SJCRH30 (cell line): ENCODE measurements at regions not wholly inside any gene's neighbourhood (a gene's known extent, or its start where the extent isn't known, plus 50 kb on each side); places are given as distances from the start of the nearest gene placed in this dataset.

Experiments used
- DNase-seq, 2 experiments: peaks; one replicate each; pipeline ENCODE4 v3.0.0-alpha.2; 2015 to 2020
- H3K27ac ChIP-seq: fragments of 250-450 bp; sonication (Bioruptor Pico); 2 replicates; pipeline ENCODE4 v1.5.1; 2020; ENCODE audit warnings: mild to moderate bottlenecking, moderate library complexity
- H3K27me3 ChIP-seq: fragments of 250-450 bp; sonication (Bioruptor Pico); 2 replicates; pipeline ENCODE4 v1.5.1; 2020; ENCODE audit warnings: mild to moderate bottlenecking, moderate library complexity
- H3K36me3 ChIP-seq: fragments of 250-450 bp; sonication (Bioruptor Pico); 2 replicates; pipeline ENCODE4 v1.5.1; 2020; ENCODE audit warnings: mild to moderate bottlenecking, moderate library complexity
- H3K4me1 ChIP-seq: fragments of 250-450 bp; sonication (Bioruptor Pico); 2 replicates; pipeline ENCODE4 v1.5.1; 2020; ENCODE audit warnings: mild to moderate bottlenecking, moderate library complexity
- H3K4me3 ChIP-seq: fragments of 250-450 bp; sonication (Bioruptor Pico); 2 replicates; pipeline ENCODE4 v1.5.1; 2020; ENCODE audit warnings: mild to moderate bottlenecking, moderate library complexity
- H3K9me3 ChIP-seq: fragments of 250-450 bp; sonication (Bioruptor Pico); replicated peaks from 2 replicates; pipeline ENCODE4 v1.5.1; 2020; ENCODE audit warnings: mild to moderate bottlenecking, moderate library complexity

- Histone ChIP-seq H3K27ac (no peak overlapping the region), H3K4me3 (no peak overlapping the region), H3K4me1 (peaks cover 5% of the 10 kb centered on the region), H3K9me3 (no peaks in the 10 kb centered on the region), H3K36me3 (no peaks in the 10 kb centered on the region), H3K27me3 (no peaks in the 10 kb centered on the region)
- DNase-seq, result no peak
These were observed 444.6 kb upstream of the CCDC196 start for GRCh38 chr14:66041582-66041981.

GRCh38 chr14:66043921-66044320, 442.2 kb upstream of the CCDC196 start:
- no peak for DNase-seq
- no peak overlapping the region for H3K27ac ChIP-seq

GRCh38 chr14:66045572-66046021, 440.6 kb upstream of the CCDC196 start:
- H3K4me3 ChIP-seq, result peak overlapping the region; percentile 22
- H3K27me3 ChIP-seq, result no peaks in the 10 kb centered on the region; the same call in 1 of the 2 replicates
- no peaks in the 10 kb centered on the region for H3K36me3 ChIP-seq
- H3K27ac ChIP-seq, result no peak overlapping the region
- peaks cover 5% of the 10 kb centered on the region for H3K4me1 ChIP-seq
- no peaks in the 10 kb centered on the region for H3K9me3 ChIP-seq
- peak; percentile 4 to 9 for DNase-seq

More at GRCh38 chr14:66043921-66044320, 442.2 kb upstream of the CCDC196 start:
- Histone ChIP-seq H3K36me3 (no peaks in the 10 kb centered on the region), H3K27me3 (no peaks in the 10 kb centered on the region), H3K9me3 (no peaks in the 10 kb centered on the region), H3K4me1 (peaks cover 5% of the 10 kb centered on the region), H3K4me3 (no peak overlapping the region)

DNA sequence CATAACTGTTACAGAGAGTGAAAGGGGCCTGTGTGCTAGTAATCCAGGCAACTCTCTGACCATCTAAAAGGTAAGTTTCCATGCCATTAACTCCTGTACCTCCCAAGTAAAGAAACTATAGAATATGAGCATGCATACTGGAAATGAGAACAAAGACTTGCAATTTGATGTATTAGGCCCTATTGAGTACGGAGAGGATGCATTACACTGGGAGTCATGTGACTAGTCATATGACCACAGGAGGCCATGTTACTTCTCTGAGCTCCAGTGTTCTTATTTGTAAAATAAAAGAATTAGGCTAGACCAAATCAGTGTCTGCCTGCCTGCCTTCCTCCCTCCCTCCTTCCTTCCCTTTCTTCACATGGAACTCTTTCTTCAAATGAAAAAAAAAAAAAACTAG, 440.1 kb upstream of the CCDC196 start:
- DNase-seq, result peak in 1 of 2 experiments; percentile 40
- Histone ChIP-seq H3K27ac (no peak overlapping the region), H3K27me3 (no peaks in the 10 kb centered on the region; the same call in 1 of the 2 replicates), H3K36me3 (no peaks in the 10 kb centered on the region), H3K4me3 (peak overlapping the region; percentile 22), H3K4me1 (peaks cover 5% of the 10 kb centered on the region), H3K9me3 (no peaks in the 10 kb centered on the region)

DNA sequence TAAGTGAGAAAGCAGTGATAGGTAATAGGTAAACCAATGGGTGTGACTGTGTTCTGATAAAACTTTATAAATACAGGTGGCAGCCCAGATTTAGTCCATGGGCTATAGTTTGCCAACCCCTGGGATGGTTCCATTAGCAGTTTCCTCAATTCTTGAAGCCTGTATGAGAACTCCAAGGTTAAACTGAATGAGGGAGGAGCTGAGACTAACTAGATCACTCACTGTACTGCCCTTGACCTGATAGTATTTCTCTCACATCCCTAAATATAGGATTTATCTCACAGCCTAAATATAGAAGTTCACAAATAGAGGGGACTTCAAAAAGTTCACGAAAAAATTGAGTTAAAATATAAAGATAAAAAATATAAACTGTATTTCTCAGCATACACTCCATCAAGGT, 439.6 kb upstream of the CCDC196 start:
- H3K27ac ChIP-seq, result no peak overlapping the region
- DNase-seq, result no peak

GRCh38 chr14:66056268-66056907, 429.8 kb upstream of the CCDC196 start:
- Histone ChIP-seq H3K4me1 (no peaks in the 10 kb centered on the region), H3K36me3 (no peaks in the 10 kb centered on the region), H3K27ac (no peak overlapping the region), H3K27me3 (no peaks in the 10 kb centered on the region; the same call in 1 of the 2 replicates), H3K9me3 (no peaks in the 10 kb centered on the region), H3K4me3 (no peak overlapping the region)
- no peak for DNase-seq

More for the DNA sequence above, 439.6 kb upstream of the CCDC196 start:
- H3K36me3 ChIP-seq, result no peaks in the 10 kb centered on the region
- H3K9me3 ChIP-seq, result no peaks in the 10 kb centered on the region
- H3K4me1 ChIP-seq, result peaks cover 5% of the 10 kb centered on the region
- no peaks in the 10 kb centered on the region; the same call in 1 of the 2 replicates for H3K27me3 ChIP-seq
- no peak overlapping the region for H3K4me3 ChIP-seq

DNA sequence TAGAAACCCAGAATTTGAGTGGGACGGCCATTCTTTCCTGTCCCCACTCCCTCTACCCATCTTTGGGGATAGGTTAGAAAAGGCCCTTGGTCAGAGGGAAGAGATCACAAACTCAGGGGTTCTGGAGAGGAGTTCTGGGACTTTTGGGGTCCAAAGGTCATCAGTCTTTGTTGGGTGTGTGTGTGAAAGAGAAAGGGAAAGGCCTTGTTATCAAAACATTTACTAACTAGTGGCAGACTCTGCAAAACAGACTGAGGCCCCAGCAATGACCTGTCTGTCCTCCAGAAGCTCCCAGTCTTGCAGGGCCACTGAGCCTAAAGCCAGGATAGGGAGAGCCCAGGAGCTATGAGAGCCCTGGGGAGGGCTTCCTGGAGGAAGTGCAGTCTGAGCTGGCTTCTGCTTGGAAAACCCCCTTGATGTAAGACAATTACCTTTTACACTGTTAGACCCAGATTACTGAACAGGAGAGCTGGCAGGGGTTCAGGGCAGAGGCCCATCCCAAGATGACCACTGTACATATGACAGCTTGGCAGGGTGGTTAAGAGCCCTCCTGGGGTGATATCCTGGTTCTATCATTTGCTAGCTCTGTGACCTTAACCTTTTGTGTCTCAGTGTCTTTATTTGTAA, 429.1 kb upstream of the CCDC196 start:
- no peaks in the 10 kb centered on the region; the same call in 1 of the 2 replicates for H3K27me3 ChIP-seq
- H3K9me3 ChIP-seq, result no peaks in the 10 kb centered on the region
- H3K27ac ChIP-seq, result no peak overlapping the region
- DNase-seq, result no peak
- H3K4me3 ChIP-seq, result no peak overlapping the region
- no peaks in the 10 kb centered on the region for H3K4me1 ChIP-seq
- H3K36me3 ChIP-seq, result no peaks in the 10 kb centered on the region

- Histone ChIP-seq H3K9me3 (no peaks in the 10 kb centered on the region), H3K27ac (no peak overlapping the region), H3K4me1 (no peaks in the 10 kb centered on the region), H3K27me3 (no peaks in the 10 kb centered on the region), H3K36me3 (no peaks in the 10 kb centered on the region), H3K4me3 (no peak overlapping the region)
- DNase-seq, result no peak
These were observed 421.0 kb upstream of the CCDC196 start for GRCh38 chr14:66065188-66065587.

GRCh38 chr14:66066981-66067776, 419.0 kb upstream of the CCDC196 start:
- H3K27ac ChIP-seq, result no peak overlapping the region

GRCh38 chr14:66069036-66069435, 417.1 kb upstream of the CCDC196 start:
- Histone ChIP-seq H3K27ac (no peak overlapping the region), H3K36me3 (no peaks in the 10 kb centered on the region), H3K4me1 (no peaks in the 10 kb centered on the region), H3K27me3 (no peaks in the 10 kb centered on the region), H3K4me3 (no peak overlapping the region), H3K9me3 (no peaks in the 10 kb centered on the region)
- no peak for DNase-seq

More at GRCh38 chr14:66066981-66067776, 419.0 kb upstream of the CCDC196 start:
- DNase-seq, result no peak
- Histone ChIP-seq H3K9me3 (no peaks in the 10 kb centered on the region), H3K4me1 (no peaks in the 10 kb centered on the region), H3K27me3 (no peaks in the 10 kb centered on the region), H3K4me3 (no peak overlapping the region), H3K36me3 (no peaks in the 10 kb centered on the region)

GRCh38 chr14:66069830-66070541, 416.2 kb upstream of the CCDC196 start:
- Histone ChIP-seq H3K27me3 (no peaks in the 10 kb centered on the region), H3K4me3 (no peak overlapping the region), H3K27ac (no peak overlapping the region), H3K36me3 (no peaks in the 10 kb centered on the region), H3K4me1 (no peaks in the 10 kb centered on the region), H3K9me3 (no peaks in the 10 kb centered on the region)
- DNase-seq, result no peak

DNA sequence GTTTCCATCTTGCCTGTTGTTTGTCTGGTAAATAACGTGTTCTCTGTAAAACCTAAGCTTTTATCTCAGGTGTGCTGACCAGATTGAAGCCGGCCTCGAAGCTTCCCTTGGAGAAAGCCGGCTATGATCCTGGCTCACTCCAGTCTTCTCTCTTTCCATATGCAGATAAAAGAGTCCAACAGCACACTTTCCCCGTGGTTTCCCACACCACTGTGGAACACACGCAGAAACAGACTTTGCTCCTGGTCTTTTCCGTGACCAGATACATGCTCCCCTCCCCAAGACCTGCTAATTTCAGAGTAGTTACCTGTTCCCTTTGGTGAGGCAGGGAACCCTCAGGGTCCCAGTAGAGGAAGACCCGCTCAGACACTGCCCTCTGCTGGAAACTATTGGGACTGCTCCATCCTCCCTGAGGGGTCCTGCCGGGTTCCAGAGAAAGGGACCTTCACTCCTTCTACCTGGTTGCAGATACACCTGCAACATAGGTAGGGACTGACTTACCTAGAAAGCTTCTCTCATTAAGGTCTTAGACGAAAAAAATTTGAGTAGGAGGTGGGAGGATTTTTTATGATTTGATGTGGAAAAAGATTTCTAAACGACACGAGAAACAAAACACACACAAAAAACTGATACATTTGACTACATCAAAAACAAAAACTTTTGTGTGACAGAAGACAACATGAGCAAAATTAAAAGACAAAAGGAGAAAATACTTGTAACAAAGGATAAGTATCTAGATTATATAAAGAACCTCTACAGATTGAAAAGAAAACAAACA, 415.4 kb upstream of the CCDC196 start:
- Histone ChIP-seq H3K4me1 (no peaks in the 10 kb centered on the region), H3K4me3 (no peak overlapping the region), H3K36me3 (no peaks in the 10 kb centered on the region), H3K9me3 (no peaks in the 10 kb centered on the region), H3K27ac (no peak overlapping the region), H3K27me3 (no peaks in the 10 kb centered on the region)
- peak; percentile 25 to 65 for DNase-seq

- DNase-seq, result no peak
- H3K27me3 ChIP-seq, result no peaks in the 10 kb centered on the region
These were observed 413.7 kb upstream of the CCDC196 start for GRCh38 chr14:66072190-66073084.

More at GRCh38 chr14:66072190-66073084, 413.7 kb upstream of the CCDC196 start:
- H3K36me3 ChIP-seq, result no peaks in the 10 kb centered on the region
- no peaks in the 10 kb centered on the region for H3K4me1 ChIP-seq
- H3K27ac ChIP-seq, result no peak overlapping the region
- H3K4me3 ChIP-seq, result no peak overlapping the region
- no peaks in the 10 kb centered on the region for H3K9me3 ChIP-seq
